GM21723 (cell line): ENCODE measurements at regions not wholly inside any gene's neighbourhood (a gene's known extent, or its start where the extent isn't known, plus 50 kb on each side); places are given as distances from the start of the nearest gene placed in this dataset.
"Not testable (repeated sequence)": the region's sequence is repeated elsewhere in the genome, so short reads cannot be mapped to it uniquely, and the experiment has no call there.

Experiments
- ATAC-seq: cut with Tn5 transposase; IDR thresholded peaks from one replicate; pipeline ENCODE4 v1.9.1; 2021; ENCODE audit warnings: mild to moderate bottlenecking, moderate library complexity; ENCODE audit not compliant: unreplicated experiment

DNA sequence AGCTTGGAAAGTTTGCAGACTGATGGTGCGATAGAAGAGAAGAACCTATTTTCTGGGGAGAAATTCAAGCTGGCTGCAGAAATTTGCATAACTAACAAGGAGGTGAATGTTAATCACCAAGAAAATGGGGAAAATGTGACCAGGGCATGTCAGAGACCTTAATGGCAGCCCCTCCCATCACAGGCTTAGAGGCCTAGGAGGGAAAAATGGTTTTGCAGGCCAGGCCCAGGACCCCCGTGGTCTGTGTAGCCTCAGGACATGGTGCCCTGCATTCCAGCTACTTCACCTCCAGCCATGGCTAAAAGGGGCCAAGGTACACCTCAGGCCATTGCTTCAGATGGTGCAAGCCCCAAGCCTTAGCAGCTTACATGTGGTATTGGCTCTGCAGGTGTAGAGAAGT is 207.1 kb upstream of the CXorf66 start:
- ATAC-seq, result no peak

DNA sequence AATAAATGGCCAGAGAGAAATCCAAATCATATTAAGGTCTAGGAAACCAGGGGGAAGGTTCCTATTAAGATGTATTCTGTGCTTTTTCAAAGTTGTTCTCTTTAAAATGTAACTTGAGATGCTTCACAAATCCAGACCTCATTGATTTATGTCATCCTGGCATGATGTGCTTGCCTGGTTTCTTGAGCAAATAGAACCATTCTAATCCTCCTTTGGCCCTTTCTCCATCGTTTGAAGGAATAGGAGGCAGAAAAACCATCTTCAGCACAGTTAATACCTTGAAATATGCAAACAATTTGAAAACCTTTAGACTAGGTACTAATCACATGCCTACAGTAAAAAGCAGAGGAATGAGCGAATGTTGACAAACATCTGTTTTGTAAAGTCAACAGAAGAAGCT is 202.2 kb upstream of the CXorf66 start:
- ATAC-seq, result no peak

DNA sequence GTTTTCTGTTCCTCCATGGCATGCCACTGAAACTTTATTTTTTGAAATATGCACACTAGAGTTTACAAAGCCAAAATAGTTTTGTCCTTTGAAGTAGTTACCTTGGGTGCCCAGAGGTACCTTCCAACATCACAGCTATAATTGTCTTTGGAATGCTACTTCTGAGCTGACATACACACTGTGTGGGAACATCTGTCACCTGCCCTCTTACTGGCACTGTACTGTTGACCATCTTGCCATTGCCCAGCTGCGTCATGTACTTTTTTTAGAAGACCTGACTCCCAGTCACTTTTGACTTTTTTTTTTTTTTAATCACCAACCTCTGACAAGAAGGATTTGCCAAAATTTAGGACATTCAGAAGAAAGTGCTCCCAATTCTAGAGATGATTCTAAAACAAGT is 200.5 kb upstream of the CXorf66 start:
- ATAC-seq, result no peak

DNA sequence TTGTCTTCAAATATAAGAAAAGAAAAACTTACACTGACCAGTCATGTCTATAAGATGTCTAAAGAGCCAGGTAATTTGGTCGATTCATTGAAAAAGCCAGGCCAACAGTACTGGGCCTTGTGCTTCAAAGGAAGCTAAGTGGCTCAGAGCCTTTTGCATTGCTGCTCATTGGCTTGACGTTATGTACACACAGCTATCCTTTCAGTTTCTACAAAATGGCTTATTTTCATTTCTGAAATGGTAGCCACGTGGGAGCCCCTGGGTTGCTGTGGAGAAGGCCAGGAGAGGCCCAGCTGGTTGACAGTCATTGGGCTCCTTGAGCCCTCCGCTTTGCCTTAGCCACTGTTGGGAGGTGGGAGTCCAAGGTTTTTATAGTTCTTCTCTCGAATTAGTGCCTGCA is 199.1 kb upstream of the CXorf66 start:
- no peak for ATAC-seq

DNA sequence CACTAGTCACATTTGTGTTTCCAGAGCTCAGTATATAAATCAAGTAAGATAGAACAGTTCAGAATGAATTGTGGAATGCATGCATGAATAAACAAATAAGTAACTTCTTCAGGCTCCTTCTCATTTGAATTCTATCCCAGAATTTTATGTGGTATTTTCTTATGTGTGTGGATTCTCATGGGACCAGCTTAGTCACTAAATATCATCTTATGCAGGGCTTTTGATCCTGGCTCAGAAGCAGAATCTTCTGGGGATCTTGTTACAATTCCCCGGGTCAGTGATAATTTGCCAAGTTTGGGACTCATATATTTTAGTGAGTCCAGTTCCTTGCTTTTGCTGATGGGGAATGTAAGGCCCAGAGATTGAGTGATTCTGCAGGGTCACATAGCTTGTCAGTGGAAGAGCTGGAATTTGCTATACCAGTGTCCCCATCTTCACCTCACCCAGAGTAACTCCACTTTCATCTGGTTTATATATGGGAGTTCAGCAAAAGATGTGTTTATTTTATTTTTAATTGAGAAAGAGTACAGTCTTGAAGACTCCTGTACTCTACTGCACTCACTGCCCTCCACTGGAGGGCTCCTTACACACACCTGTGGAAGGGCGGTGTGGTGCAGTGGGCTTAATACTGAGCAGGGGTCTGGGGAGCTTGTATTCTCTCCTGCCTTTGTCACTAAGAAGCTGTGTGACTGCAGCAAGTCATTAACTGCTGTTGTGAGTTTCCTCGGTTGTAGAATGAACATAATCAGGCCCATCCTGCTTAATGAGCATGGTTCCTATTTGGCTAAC is 198.2 kb upstream of the CXorf66 start:
- no peak for ATAC-seq

DNA sequence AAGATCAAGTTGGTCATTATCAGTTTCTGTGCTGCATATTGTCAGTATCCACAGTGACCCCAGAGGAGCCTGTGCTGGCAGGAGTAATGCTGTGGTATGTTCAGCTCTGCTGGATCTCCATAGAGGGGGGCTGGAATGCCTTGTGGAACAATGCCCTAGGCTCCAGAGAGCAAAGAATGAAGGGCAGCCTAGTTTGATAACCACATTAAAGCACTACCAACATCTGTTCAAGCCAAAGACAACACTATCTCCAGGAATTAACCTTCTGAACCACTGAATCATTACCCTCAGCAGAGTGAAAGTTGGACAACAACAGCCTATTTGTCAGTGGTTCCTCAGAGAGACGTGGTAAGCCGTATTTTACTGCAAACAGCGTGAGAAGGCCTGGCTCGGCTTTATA is 192.3 kb upstream of the CXorf66 start:
- ATAC-seq, result no peak

DNA sequence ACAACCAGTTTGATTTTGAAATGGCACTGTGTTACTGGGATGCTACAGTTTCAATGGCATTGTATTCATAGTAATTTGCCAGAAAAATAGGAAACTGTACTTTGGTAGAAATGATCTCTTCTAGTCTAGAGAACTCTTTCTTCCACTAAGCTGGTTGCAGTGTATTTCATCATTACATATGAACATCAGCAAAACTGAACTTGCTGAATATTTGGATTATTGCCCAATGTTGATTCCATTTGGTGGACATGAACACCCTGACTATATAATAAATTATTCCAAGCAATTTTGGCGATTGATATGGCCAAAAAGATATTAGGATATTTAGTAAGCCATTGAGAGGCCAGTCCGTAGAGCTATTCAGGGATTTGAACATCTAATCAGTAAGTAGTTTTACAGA is 191.8 kb upstream of the CXorf66 start:
- no peak for ATAC-seq

DNA sequence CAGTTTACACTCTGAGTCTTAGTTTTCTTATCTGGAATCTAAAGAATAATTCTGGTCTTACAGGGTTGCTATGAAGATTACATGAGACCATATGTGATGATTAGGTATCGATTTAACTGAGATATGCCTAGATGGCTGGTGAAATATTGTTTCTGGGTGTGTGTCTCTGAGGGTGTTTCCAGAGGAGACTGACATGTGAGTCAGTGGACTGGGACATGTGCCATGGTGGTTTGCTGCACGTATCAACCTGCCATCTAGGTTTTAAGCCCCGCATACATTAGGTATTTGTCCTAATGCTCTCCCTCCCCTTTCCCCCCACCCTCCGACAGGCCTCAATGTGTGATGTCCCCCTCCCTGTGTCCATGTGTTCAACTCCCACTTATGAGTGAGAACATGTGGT is 186.0 kb upstream of the CXorf66 start:
- no peak for ATAC-seq

DNA sequence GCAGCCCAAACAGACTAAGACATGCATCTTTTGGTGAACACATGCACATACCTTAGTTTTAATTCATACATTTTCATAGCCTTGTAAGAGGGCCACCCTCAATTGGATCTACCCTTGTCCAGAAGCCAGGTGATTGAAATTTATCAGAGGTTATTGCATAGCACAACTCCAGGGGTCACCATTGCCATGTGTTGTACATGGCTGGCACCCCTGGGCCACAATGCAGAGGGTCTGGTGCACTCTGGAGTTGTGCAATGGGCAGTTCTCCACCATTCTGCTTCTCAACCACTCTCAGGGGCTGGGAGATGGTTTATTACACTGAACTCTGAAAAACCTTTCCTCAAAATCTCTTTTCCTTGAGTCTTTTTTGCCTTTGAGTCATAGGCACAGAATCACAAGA is 184.4 kb upstream of the CXorf66 start:
- no peak for ATAC-seq

DNA sequence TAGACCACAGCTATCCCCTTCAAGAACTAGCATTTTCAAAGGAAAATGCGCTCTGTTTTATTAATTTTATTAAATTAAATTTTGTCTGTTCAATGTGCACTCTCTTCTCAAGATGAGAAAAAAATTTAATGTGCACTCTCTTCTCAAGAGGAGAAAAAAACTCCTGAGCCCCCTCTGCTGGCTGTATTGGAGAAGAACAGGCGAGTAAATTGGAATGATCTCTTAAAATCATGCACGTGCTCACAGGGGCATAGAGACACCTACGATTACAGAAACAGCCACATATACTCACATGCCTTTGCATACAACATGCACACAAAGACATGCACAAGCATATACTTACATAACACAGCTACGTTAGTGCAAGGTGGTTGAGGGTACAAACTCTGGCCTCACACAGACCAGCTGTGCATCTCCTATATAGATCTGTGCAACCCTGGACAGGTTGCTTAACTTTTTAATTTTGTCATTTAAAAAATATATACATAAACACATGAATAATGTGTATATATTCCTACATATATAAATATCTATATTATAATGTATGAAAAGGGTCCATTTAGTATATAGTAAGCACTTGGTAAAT is 176.2 kb upstream of the CXorf66 start:
- ATAC-seq, result peak; percentile 82

DNA sequence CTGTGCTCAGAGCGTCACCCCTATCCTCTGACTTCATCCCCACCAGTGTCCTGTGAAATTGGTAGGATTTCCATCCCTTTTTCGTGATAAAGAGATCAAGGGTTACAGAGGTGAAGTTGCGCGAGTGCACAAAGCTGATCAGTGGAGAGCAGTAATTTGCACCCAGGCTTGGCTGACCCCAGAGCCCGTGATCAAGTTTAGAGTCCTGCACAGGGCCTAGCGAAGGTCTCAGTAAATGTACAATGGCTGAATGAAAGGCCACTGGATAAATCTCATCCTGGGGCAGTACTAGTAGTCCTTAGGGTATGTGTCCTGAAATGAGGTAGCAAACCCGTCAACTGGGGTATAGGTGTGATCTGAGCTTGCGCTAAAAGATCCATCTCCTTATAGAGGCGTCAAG is 173.2 kb upstream of the CXorf66 start:
- ATAC-seq, result not testable (repeated sequence)

DNA sequence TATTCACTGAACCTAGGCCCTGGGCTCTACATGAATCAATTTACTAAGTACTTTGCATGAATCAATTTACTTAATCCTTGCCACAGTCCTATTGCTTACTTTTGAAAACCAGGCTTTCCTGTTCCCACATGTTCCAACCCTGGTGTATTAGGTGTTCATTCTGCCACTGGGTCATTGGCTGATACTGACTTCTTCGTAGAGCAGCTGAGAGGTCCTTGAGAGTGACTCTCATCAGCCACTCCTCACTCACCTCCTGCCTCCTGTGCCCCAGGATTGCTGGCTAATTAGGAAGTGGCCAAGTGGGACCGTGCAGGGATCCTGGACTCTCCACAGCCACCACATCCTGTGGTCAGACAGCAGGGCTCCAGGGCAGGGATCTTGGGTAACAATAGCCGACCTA is 172.7 kb upstream of the CXorf66 start:
- not testable (repeated sequence) for ATAC-seq

DNA sequence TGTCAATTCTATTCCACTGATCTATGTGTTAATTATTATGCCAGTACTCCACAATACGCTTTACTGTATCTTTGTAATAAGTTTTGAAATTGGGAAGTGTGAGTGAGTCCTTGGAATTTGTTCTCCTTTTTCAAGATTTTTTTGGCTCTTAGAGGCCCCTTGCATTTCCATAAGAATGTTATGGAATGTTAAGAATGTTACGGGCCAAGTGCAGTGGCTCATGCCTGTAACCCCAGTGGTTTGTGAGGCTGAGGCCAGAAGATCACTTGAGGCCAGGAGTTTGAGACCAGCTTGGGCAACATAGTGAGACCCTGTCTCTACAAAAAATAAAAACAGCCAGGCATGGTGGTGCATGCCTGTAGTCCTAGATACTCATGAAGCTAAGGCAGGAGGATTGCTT is 167.6 kb upstream of the CXorf66 start:
- no peak for ATAC-seq

DNA sequence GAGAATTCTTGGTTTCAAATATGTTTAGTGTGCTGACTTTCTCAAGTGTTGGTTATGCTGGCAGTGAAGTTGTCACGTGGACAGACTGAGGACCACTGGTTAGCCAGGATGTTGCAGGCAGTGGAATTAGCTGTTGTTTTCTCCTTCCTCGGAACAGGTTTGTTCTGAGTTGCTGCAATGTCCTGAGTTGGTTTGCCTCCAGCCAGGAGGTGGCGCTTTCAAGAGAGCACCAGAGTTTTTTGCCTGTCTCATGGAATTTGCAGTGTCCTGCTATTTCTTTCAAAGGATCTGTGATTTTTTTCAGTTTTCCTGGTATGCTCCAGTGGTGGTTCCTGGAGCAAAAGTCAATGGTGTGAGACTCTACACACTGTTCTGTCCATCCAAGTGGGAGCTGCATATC is 158.1 kb upstream of the CXorf66 start:
- ATAC-seq, result no peak

DNA sequence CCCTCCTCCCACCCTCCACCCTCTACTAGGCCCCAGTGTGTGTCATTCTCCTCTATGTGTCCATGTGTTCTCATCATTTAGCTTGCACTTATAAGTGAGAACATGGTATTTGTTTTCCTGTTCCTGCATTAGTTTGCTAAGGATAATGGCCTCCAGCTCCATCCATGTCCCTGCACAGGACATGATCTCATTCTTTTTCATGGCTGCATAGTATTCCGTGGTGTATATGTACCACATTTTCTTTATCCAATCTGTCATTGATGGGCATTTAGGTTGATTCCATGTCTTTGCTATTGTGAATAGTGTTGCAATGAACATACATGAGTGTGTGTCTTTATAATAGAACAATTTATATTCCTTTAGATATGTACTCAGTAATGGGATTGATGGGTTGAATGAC is 148.7 kb upstream of the CXorf66 start:
- not testable (repeated sequence) for ATAC-seq

DNA sequence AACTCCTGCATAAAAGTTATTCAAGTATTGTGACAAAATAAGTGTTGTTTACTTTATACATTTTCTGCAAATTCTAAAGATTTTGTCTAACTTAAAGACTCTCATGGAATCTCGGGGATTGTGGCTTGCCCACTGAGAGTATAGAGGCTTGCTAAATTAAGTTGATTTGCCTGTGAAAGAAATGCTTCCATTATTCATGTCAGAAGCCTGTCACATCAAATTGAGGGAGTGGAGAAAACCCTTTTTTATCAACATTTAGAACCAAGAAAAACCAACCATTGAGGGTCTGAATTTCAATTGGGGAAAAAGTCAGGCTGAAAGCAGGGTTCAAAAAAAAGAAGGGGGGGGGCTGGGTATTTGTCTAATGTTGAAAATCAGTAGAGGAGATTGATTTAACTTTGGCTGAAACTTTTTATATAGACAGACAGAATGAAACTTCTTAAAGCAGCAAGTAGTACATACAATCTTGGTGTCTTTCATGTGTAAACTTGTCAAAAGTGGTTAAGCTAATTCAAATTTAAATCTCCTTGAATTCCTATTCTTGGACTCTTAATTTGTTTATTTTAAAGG is 144.8 kb upstream of the CXorf66 start:
- no peak for ATAC-seq

DNA sequence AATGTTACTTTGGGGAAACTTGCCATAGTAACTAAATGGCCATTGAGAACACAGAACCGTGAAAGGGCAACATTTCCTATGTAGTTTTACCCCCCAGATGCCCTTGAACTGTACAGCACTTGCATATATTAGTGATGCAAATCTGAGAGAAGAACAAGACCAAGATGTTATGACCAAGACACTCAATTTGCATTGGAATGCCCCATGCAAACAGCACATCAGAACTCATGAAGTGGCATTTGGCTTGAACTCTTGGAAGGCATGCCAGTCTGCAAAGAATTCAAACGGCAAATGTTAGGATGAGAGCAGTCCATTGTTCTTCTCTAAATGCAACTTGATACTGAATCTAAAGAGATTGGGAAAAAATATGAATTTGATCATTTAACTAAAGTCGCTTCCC is 139.4 kb upstream of the CXorf66 start:
- no peak for ATAC-seq

DNA sequence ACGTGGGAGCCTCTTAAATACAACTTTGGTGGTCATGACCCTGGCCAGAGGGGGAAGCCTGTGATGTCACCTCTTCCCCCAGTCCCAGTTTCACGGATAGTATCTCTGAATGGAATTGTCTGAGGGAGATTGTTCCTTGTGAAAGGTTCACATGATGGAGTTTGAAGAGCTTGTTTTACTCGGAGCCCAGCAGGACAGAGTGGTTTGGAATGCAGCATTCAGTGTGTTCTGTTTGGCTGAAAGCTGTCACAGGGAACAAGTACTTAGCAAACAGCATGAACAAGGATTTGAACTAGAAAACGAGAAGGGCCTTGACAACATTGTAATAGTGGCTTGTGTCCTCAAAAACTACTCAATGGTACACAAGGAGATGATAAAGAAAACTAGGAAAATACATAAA is 133.9 kb upstream of the CXorf66 start:
- no peak for ATAC-seq

DNA sequence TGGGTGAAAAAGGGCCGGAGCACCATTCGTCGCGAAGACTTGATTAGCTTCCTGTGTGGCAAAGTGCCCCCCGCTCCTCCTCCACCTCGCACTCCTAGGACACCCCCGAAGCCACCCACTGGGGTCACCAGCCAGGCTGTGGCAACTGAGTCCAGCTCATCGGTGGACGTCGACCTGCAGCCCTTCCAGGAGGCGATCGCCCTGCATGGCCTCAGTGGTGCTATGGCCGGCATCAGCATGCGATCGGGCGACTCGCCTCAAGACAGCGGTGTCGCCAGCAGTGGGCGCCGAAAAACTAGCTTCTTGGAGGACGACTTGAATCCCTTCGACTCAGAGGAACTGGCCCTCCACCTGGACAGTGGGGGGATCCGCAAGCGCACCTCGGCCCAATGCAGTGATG is 126.8 kb upstream of the CXorf66 start:
- ATAC-seq, result no peak

DNA sequence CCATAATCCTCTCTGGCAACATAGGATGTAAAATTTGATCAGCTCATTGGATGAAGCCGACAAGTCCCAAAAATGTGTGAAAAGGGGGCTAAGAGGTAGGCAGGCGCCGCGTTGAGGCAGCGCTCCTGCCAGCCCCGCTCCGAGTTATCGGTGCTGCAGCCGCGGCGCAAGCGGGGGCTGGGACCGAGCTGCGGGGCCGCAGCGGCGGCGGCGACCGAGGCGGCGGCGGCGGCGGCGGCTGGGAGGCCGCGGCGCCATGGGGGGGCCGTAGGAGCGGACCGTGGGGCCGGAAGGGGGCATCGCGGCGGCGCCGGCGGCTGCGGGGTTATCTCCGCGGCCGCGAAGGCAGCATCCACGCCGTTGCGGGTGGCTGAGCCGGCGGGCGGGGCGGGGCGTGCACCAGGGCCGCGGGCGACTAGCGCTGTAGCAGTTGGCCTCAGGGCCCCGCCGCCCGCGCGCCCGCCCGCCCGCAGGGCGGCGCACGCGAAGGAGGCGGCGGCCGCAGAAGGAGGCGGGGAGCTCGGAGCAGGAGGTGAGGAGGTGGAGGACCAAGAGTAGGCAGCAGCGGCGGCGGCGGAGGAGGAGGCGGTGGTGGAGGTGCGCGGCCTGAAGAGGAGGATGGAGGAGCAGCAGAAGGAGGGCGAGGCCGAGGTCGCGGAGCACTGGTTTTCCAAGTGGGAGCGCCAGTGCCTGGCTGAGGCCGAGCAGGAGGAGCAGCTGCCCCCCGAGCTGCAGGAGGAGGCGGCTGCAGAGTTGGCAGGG is 126.0 kb upstream of the CXorf66 start:
- ATAC-seq, result peak; percentile 79

DNA sequence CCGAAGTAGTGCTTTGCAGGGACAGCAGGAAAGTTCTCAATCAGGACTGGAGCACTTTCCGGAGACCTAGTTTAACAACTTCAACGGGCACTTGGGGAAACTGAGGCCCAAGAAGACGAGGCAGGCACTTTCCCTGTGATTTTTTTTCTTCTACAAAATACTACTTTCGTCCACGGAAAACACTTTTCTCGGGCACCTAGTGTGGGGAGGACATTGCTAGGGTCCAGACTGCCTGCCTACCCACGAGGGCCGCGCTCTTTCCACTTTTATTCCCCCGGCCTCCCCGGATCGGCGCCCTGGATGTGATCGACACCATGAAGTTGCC is 125.4 kb upstream of the CXorf66 start:
- peak; percentile 44 for ATAC-seq

DNA sequence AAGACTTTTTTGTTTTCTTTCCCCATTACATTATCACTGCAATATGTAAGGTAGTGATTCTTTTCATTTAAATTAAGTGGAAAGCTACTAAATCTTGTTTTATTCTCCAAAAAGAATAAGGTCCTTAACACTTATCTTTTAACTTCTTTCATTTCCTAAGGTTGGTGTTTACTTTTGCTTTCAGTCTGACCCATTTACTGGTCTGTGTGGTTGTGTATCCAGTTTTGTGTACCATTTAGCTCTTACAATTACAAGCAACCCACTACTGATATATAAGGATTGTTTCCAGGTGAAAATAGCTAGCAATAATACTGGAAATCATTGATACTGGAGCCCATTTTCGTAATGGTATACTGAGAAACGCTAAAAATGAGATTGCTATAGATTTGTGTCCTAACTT is 123.1 kb upstream of the CXorf66 start:
- no peak for ATAC-seq
